ENCODE measurements at regions not wholly inside any gene's neighbourhood (a gene's known extent, or its start where the extent isn't known, plus 50 kb on each side); places are given as distances from the start of the nearest gene placed in this dataset.
A peak's percentile ranks its signal among the peaks of the same experiment; 100 is the strongest.

DNA sequence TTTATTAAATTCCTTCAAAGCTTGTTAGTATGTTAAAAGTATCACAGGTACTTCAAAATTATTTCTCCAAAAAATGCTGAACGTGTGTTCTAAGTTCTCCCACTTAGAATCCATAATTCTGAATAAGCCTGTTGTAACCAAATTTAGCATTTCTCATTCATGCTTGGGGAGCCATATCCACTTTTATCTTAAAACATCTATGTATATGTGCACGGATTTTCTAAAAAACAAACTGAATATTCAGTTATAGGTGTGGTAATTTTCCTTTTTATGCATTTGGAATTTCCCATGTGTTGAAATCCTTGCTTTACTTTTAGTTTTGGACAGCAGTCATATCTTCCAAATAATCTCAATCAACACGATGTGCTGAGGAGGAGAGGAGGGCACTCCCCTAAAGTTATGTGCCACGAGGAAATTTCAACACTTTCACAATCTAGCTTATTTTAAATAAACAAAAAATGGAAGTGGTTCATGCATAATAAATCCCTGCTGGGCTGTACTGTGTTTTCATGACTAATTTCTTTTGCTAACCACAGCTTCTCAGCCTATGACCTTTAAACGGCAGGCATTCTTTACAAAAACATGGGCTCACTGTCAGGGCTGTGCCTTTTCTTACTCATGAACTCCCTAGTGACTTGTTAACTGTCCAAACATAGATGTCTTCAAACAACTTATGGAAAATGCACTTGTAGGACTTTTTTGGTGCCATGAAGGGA, 380.3 kb upstream of the SEMA3C start:
- BruUV-seq (replicated peaks), result no TSS peak
- DNase-seq (ENCODE audit: low read depth, low spot score), result peak; percentile 89
- ChIA-PET CTCF (interaction anchor here (1.0 to 1.8 kb wide), 7 partner anchors 10 to 158 kb away, joined by 3 to 7 read pairs (median 3); no protein-coding TSS in a partner anchor), POLR2A (no interaction called here)
- H3K79me2 ChIP-seq (ENCODE audit: control insufficient read depth, insufficient read depth, low read length), result no peaks in the 10 kb centered on the region
- H3K9ac ChIP-seq (replicated peaks; ENCODE audit: extremely low read depth, insufficient read depth, low read length), result no peak overlapping the region
- no peaks in the 10 kb centered on the region for H3K36me3 ChIP-seq (ENCODE audit: control insufficient read depth in 2 of 2, extremely low read depth in 1 of 2, insufficient read depth in 2 of 2, low read length in 2 of 2)
- H3K4me2 ChIP-seq (ENCODE audit: insufficient read depth, low read length), result peak overlapping the region; percentile 74
- peak overlapping the region; percentile 24 for H2AFZ ChIP-seq (ENCODE audit: low read depth, low read length)
- H3K9me1 ChIP-seq (replicated peaks; ENCODE audit: control insufficient read depth, extremely low read depth, insufficient read depth, low read length), result no peaks in the 10 kb centered on the region
- no peaks in the 10 kb centered on the region for H3K27me3 ChIP-seq (ENCODE audit: control insufficient read depth in 2 of 2, insufficient read depth in 2 of 2, low read length in 2 of 2)
- no peaks in the 10 kb centered on the region for H4K20me1 ChIP-seq (replicated peaks; ENCODE audit: control insufficient read depth, extremely low read depth, insufficient read depth, low read length)
- peak overlapping the region; percentile 24 for H3K27ac ChIP-seq (ENCODE audit: insufficient read depth, low read depth, low read length)
- dilution Hi-C loops (cut with MboI; ENCODE audit: extremely low pct_ligation_motif_present, low sequenced_read_pairs), result no loop called here
- peak; percentile 93 for FAIRE-seq
- peaks cover 20% of the 10 kb centered on the region for H3K4me1 ChIP-seq (ENCODE audit: control insufficient read depth, extremely low read depth, insufficient read depth, low read length)
- no peaks in the 10 kb centered on the region for H3K9me3 ChIP-seq (replicated peaks; ENCODE audit: control insufficient read depth, insufficient read depth, low read length)
- TF ChIP-seq FOS (IDR thresholded peaks at IDR 0.05; ENCODE audit: borderline replicate concordance, insufficient read depth, low read length), result peak; percentile 86
- TF ChIP-seq, protein P1, sequence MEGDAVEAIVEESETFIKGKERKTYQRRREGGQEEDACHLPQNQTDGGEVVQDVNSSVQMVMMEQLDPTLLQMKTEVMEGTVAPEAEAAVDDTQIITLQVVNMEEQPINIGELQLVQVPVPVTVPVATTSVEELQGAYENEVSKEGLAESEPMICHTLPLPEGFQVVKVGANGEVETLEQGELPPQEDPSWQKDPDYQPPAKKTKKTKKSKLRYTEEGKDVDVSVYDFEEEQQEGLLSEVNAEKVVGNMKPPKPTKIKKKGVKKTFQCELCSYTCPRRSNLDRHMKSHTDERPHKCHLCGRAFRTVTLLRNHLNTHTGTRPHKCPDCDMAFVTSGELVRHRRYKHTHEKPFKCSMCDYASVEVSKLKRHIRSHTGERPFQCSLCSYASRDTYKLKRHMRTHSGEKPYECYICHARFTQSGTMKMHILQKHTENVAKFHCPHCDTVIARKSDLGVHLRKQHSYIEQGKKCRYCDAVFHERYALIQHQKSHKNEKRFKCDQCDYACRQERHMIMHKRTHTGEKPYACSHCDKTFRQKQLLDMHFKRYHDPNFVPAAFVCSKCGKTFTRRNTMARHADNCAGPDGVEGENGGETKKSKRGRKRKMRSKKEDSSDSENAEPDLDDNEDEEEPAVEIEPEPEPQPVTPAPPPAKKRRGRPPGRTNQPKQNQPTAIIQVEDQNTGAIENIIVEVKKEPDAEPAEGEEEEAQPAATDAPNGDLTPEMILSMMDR (IDR thresholded peaks at IDR 0.05; ENCODE audit: extremely low read depth in 1 of 2, insufficient read depth in 1 of 2, low read depth in 1 of 2, low read length in 2 of 2), result no peak
- peak; percentile 82 for TF ChIP-seq GATA2 (IDR thresholded peaks at IDR 0.05; ENCODE audit: insufficient read depth, insufficient read length, low read depth, low read length)
- TF ChIP-seq POLR2AphosphoS5 (IDR thresholded peaks at IDR 0.05; ENCODE audit: insufficient read depth, low read depth, low read length), result peak; percentile 48
- TF ChIP-seq JUN (IDR thresholded peaks at IDR 0.05; ENCODE audit: borderline replicate concordance, insufficient read depth, insufficient read length, low read depth), result peak; percentile 33
- peak overlapping the region in 1 of 3 experiments; percentile 30 for H3K4me3 ChIP-seq (replicated peaks in 1 of 3; ENCODE audit: insufficient read depth in 1 of 3, low read depth in 1 of 3, low read length in 3 of 3)
- intact Hi-C loops (cut with micrococcal nuclease), result loop anchor here (1.0 to 2.0 kb wide), 3 partner anchors 14 to 32 kb away; no protein-coding TSS in a partner anchor
